ENCODE measurements at regions not wholly inside any gene's neighbourhood (a gene's known extent, or its start where the extent isn't known, plus 50 kb on each side); places are given as distances from the start of the nearest gene placed in this dataset.

GRCh38 chr12:37547611-37548010, 769.0 kb upstream of the ALG10B start:
- TF ChIP-seq CTCF (conservative IDR thresholded peaks at IDR 0.05 in 1 of 2, IDR thresholded peaks at IDR 0.05 in 1 of 2; ENCODE audit: low read depth in 1 of 2, low read length in 2 of 2) (no peak), EZH2 (IDR thresholded peaks at IDR 0.05; ENCODE audit: low read length, missing control alignments) (no peak)
